CD4-positive, alpha-beta T cell treated with Interleukin-4 for 4 hours (primary cell): ENCODE measurements at regions not wholly inside any gene's neighbourhood (a gene's known extent, or its start where the extent isn't known, plus 50 kb on each side); places are given as distances from the start of the nearest gene placed in this dataset.
"Not testable (repeated sequence)": the region's sequence is repeated elsewhere in the genome, so short reads cannot be mapped to it uniquely, and the experiment has no call there.

Experiments
- DNase-seq: peaks from one replicate; pipeline ENCODE4 v3.0.0-alpha.2; 2020

- not testable (repeated sequence) for DNase-seq
Measured at GRCh38 chr10:124241510-124241909, 148.1 kb upstream of the CHST15 start.

GRCh38 chr10:124240839-124241291 is 147.5 kb upstream of the CHST15 start:
- DNase-seq = no peak

GRCh38 chr10:124239696-124240095 is 146.3 kb upstream of the CHST15 start:
- no peak for DNase-seq

GRCh38 chr10:124239134-124239533 is 145.7 kb upstream of the CHST15 start:
- no peak for DNase-seq

- no peak for DNase-seq
Measured at GRCh38 chr10:124238367-124238766, 145.0 kb upstream of the CHST15 start.

GRCh38 chr10:124237282-124237961 is 144.0 kb upstream of the CHST15 start:
- no peak for DNase-seq

- no peak for DNase-seq
Measured at GRCh38 chr10:124236816-124237215, 143.4 kb upstream of the CHST15 start.

- DNase-seq = no peak
Measured at GRCh38 chr10:124236136-124236535, 142.7 kb upstream of the CHST15 start.

GRCh38 chr10:124235232-124235631 is 141.8 kb upstream of the CHST15 start:
- DNase-seq = no peak

GRCh38 chr10:124233546-124234138 is 140.2 kb upstream of the CHST15 start:
- DNase-seq = no peak

GRCh38 chr10:124232686-124233545 is 139.5 kb upstream of the CHST15 start:
- no peak for DNase-seq

GRCh38 chr10:124231168-124232155 is 138.1 kb upstream of the CHST15 start:
- DNase-seq = no peak

GRCh38 chr10:124230635-124231167 is 137.3 kb upstream of the CHST15 start:
- DNase-seq = no peak

- DNase-seq = no peak
Measured at GRCh38 chr10:124229989-124230634, 136.7 kb upstream of the CHST15 start.

- DNase-seq = no peak
Measured at GRCh38 chr10:124229201-124229988, 136.0 kb upstream of the CHST15 start.

- DNase-seq = no peak
Measured at GRCh38 chr10:124228471-124228870, 135.1 kb upstream of the CHST15 start.

GRCh38 chr10:124227988-124228387 is 134.6 kb upstream of the CHST15 start:
- DNase-seq = no peak

- DNase-seq = no peak
Measured at GRCh38 chr10:124227055-124227975, 133.9 kb upstream of the CHST15 start.

- DNase-seq = no peak
Measured at GRCh38 chr10:124226271-124227054, 133.1 kb upstream of the CHST15 start.
